ENCODE measurements at regions not wholly inside any gene's neighbourhood (a gene's known extent, or its start where the extent isn't known, plus 50 kb on each side); places are given as distances from the start of the nearest gene placed in this dataset.

DNA sequence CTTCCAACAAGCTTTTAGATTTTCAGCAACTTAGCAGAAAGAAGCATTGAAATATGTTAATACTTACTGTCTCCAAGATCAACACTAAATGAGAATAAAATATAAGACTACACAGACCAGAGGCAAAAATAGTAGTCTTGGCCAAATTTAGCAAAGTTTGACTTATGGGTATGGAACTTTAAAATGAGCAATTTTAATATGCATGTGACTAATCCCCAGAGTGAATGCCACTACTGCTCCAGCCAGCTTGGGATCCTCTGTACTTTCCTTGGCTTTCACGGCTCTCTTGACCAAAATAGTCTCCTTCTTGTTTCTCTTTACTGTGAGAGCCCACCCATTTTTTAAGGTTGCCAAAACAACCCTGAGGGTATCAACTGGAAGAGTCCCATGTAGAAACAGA is 148.0 kb upstream of the GRIA1 start:
- H3K27ac Mint-ChIP-seq (ENCODE audit: unreplicated experiment): no peak overlapping the region
- H3K4me3 Mint-ChIP-seq (ENCODE audit: unreplicated experiment): no peak overlapping the region
- no peaks in the 10 kb centered on the region for H3K4me1 Mint-ChIP-seq (ENCODE audit: unreplicated experiment)
- H3K9me3 Mint-ChIP-seq (ENCODE audit: unreplicated experiment): no peaks in the 10 kb centered on the region
- TF ChIP-seq, protein P1, sequence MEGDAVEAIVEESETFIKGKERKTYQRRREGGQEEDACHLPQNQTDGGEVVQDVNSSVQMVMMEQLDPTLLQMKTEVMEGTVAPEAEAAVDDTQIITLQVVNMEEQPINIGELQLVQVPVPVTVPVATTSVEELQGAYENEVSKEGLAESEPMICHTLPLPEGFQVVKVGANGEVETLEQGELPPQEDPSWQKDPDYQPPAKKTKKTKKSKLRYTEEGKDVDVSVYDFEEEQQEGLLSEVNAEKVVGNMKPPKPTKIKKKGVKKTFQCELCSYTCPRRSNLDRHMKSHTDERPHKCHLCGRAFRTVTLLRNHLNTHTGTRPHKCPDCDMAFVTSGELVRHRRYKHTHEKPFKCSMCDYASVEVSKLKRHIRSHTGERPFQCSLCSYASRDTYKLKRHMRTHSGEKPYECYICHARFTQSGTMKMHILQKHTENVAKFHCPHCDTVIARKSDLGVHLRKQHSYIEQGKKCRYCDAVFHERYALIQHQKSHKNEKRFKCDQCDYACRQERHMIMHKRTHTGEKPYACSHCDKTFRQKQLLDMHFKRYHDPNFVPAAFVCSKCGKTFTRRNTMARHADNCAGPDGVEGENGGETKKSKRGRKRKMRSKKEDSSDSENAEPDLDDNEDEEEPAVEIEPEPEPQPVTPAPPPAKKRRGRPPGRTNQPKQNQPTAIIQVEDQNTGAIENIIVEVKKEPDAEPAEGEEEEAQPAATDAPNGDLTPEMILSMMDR (IDR thresholded peaks at IDR 0.05; ENCODE audit: unreplicated experiment): no peak
- no peaks in the 10 kb centered on the region for H3K27me3 Mint-ChIP-seq (ENCODE audit: unreplicated experiment)
- no peaks in the 10 kb centered on the region for H3K36me3 Mint-ChIP-seq (ENCODE audit: low read depth, unreplicated experiment)
- DNase-seq (ENCODE audit: low spot score): no peak

DNA sequence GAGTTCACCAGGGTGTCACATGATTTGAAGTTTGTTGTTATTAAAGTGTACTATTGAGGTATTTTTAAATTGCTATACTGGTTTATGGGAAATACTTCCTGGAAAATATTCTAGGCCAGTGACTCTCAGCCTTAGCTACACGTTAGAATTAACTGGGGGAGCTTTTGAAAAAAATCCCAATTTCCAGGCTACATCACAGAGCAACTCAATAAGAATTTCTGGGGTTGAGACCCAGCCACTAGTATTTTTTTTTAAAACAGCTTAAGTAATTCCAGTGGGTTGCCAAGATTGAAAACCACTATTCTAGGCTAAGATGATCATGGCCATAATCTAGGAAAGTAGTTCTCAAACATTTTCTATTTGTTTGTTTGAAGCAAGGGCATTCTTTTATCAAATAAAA is 142.9 kb upstream of the GRIA1 start:
- H3K4me1 Mint-ChIP-seq (ENCODE audit: unreplicated experiment): no peaks in the 10 kb centered on the region
- no peak overlapping the region for H3K27ac Mint-ChIP-seq (ENCODE audit: unreplicated experiment)
- H3K4me3 Mint-ChIP-seq (ENCODE audit: unreplicated experiment): no peak overlapping the region
- H3K9me3 Mint-ChIP-seq (ENCODE audit: unreplicated experiment): no peaks in the 10 kb centered on the region
- no peaks in the 10 kb centered on the region for H3K36me3 Mint-ChIP-seq (ENCODE audit: low read depth, unreplicated experiment)
- H3K27me3 Mint-ChIP-seq (ENCODE audit: unreplicated experiment): no peaks in the 10 kb centered on the region
- DNase-seq (ENCODE audit: low spot score): no peak
- TF ChIP-seq, protein P1 (IDR thresholded peaks at IDR 0.05; ENCODE audit: unreplicated experiment): no peak

DNA sequence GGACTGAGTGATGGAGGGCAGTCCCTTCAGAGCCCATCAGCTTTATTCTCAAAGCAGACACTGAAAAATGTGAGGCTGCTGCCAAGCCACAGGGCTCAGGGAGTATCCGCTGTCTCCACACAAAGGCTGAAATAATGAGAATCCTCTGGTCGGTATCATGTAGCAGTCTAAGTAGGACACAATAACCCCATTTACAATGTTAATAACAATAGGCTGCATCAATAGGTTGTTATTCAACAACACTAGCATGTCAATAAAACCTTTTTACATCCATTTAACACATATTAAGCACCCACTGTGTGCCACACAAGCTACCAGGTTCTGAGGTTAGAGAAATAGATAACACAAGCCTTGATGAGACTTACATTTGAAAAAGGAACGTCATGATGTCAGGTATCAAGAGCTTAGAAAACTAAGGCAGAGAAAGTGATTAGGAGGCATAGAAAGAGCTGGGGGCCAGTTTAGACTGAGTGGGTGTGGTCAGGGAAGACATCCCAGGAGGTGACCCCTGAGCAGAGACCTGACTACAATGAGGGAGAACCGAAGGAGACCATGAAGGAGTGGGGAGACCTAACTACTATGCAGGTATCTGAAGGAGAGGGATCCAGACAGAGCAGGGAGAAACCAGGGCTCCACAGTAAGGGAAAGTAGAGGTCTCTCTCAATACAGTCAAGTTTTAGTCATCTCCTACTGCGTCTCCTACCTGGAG is 140.1 kb upstream of the GRIA1 start:
- no peak overlapping the region for H3K27ac Mint-ChIP-seq (ENCODE audit: unreplicated experiment)
- H3K9me3 Mint-ChIP-seq (ENCODE audit: unreplicated experiment): no peaks in the 10 kb centered on the region
- TF ChIP-seq, protein P1 (IDR thresholded peaks at IDR 0.05; ENCODE audit: unreplicated experiment): no peak
- H3K4me1 Mint-ChIP-seq (ENCODE audit: unreplicated experiment): no peaks in the 10 kb centered on the region
- no peak for DNase-seq (ENCODE audit: low spot score)
- no peaks in the 10 kb centered on the region for H3K27me3 Mint-ChIP-seq (ENCODE audit: unreplicated experiment)
- H3K36me3 Mint-ChIP-seq (ENCODE audit: low read depth, unreplicated experiment): no peaks in the 10 kb centered on the region
- no peak overlapping the region for H3K4me3 Mint-ChIP-seq (ENCODE audit: unreplicated experiment)

DNA sequence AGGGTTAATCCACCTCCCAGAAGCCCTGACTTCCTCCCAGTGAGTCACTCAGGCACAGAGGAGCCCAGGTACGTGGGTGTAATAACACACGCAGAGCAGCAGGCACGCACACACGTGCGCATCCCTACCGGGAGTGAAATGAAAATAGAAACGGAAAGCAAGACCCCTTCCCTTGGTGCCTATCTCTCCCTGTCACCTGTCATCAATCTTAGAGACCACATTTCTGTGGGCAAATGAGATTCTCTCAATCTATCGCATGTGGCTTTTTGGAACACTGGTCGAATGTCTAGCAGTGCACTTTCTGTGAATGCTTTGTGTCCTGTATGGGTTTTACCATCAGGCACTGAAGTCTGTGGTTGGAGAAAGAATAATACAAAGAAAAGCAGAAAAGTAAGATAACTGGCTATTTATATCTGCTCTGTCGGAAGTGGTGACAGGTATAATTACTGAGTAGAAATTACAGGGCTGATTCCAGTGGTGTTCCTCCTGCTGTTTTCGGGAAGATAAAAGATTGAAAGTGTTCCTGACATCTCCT is 137.7 kb upstream of the GRIA1 start:
- TF ChIP-seq, protein P1 (IDR thresholded peaks at IDR 0.05; ENCODE audit: unreplicated experiment): no peak
- DNase-seq (ENCODE audit: low spot score): no peak
- Mint-ChIP-seq H3K9me3 (ENCODE audit: unreplicated experiment) (no peaks in the 10 kb centered on the region), H3K36me3 (ENCODE audit: low read depth, unreplicated experiment) (no peaks in the 10 kb centered on the region), H3K27ac (ENCODE audit: unreplicated experiment) (no peak overlapping the region), H3K4me1 (ENCODE audit: unreplicated experiment) (no peaks in the 10 kb centered on the region), H3K4me3 (ENCODE audit: unreplicated experiment) (no peak overlapping the region), H3K27me3 (ENCODE audit: unreplicated experiment) (no peaks in the 10 kb centered on the region)

DNA sequence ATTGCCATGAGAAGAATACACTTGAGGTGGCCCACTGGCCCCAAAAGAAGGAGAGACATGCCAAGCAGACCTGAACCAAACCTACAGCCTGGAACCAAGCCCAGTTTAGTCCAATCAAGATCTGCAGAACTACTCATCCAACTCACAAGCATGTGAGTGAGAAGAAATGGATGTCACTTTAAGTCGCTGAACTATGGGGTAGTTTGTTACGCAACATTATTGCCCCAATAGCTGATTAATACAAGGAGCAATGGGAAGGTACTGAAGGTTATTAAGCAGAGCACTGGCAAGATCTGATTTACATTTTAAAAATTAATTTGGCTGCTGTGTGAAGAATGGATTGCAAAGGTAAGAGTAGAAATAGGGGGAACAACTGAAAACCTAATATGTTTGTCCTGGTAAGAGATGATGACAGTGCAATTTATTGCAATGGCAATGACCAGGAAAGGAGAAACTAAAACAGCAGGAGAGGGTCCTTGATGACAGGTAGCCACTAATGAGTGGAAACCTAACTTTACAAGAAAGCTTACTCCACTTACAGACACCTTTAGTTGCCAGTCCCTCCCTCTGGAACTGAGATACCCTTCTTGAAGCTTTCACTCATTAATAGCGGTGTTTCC is 132.9 kb upstream of the GRIA1 start:
- no peak overlapping the region for H3K4me3 Mint-ChIP-seq (ENCODE audit: unreplicated experiment)
- no peak for DNase-seq (ENCODE audit: low spot score)
- no peak overlapping the region for H3K27ac Mint-ChIP-seq (ENCODE audit: unreplicated experiment)
- H3K4me1 Mint-ChIP-seq (ENCODE audit: unreplicated experiment): no peaks in the 10 kb centered on the region
- TF ChIP-seq, protein P1 (IDR thresholded peaks at IDR 0.05; ENCODE audit: unreplicated experiment): no peak
- H3K36me3 Mint-ChIP-seq (ENCODE audit: low read depth, unreplicated experiment): no peaks in the 10 kb centered on the region
- H3K9me3 Mint-ChIP-seq (ENCODE audit: unreplicated experiment): no peaks in the 10 kb centered on the region
- no peaks in the 10 kb centered on the region for H3K27me3 Mint-ChIP-seq (ENCODE audit: unreplicated experiment)
